ENCODE measurements at regions not wholly inside any gene's neighbourhood (a gene's known extent, or its start where the extent isn't known, plus 50 kb on each side); places are given as distances from the start of the nearest gene placed in this dataset.

DNA sequence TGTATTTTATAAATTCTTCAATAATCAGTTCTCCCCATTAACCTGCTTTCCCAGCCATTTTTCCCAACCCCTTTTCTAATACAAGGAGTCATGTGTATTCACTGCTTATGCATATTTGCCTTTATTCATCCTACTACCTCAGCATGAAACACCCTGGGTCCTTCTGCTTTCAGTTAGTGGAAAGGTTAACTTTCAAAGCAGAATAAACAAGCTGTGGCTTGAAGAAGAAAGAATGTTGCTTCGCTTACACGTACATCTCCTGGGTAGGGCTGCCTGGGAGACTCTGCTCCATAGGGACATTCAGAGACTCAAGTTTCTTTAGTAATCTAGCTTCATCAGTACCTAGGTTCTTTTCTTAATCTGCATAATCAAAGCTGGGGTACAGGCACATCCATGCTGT, 567.8 kb upstream of the SLC10A2 start:
- no peak overlapping the region for H4K5ac ChIP-seq (ENCODE audit: insufficient read length, low read depth, low read length)
- H2BK15ac ChIP-seq (ENCODE audit: low read length) = no peak overlapping the region
- no peaks in the 10 kb centered on the region for H4K20me1 ChIP-seq (replicated peaks in 1 of 2; ENCODE audit: control insufficient read depth in 1 of 2, insufficient read depth in 2 of 2, low read length in 2 of 2)
- no peak overlapping the region for H2BK5ac ChIP-seq (ENCODE audit: low read depth, low read length)
- no peak overlapping the region for H3K4me3 ChIP-seq (ENCODE audit: extremely low read depth in 1 of 4, insufficient read depth in 2 of 4, low read depth in 3 of 4, low read length in 4 of 4)
- no peak overlapping the region for H3K4me2 ChIP-seq (ENCODE audit: insufficient read depth in 1 of 2, low read depth in 2 of 2, low read length in 2 of 2)
- H3K23ac ChIP-seq (ENCODE audit: insufficient read length) = no peak overlapping the region
- no peak overlapping the region for H3K4ac ChIP-seq (replicated peaks; ENCODE audit: insufficient read length, low read depth, low read length)
- no peaks in the 10 kb centered on the region for H3K79me1 ChIP-seq (ENCODE audit: low read depth, low read length)
- H2BK120ac ChIP-seq (replicated peaks; ENCODE audit: low read depth, low read length) = no peak overlapping the region
- no peak overlapping the region for H3K14ac ChIP-seq (ENCODE audit: insufficient read length)
- no peak overlapping the region for H4K8ac ChIP-seq (ENCODE audit: extremely low read depth, insufficient read depth, low read length)
- no peak overlapping the region for H2BK12ac ChIP-seq (ENCODE audit: low read depth, low read length)
- ChIA-PET CTCF (ENCODE audit: partially characterized antibody) (no interaction called here), POLR2A (ENCODE audit: partially characterized antibody) (interaction anchor here (0.6 kb wide), 1 partner anchor 57 kb away, joined by 3 read pairs; no protein-coding TSS in a partner anchor)
- no peak overlapping the region for H3K56ac ChIP-seq (replicated peaks; ENCODE audit: insufficient read length, low read depth, low read length)
- no peaks in the 10 kb centered on the region for H3K36me3 ChIP-seq (ENCODE audit: control insufficient read depth in 2 of 4, insufficient read depth in 4 of 4, low read length in 3 of 4)
- WGBS, 2 experiments (ENCODE audit: extremely low coverage in 1 of 2, insufficient coverage in 1 of 2, insufficient read length in 1 of 2, insufficient replicate concordance in 2 of 2, low coverage in 1 of 2, low lambda C conversion rate in 2 of 2, missing lambda C conversion rate in 1 of 2) = 81% methylated on average over 2 of the region's 2 CpGs; no CpG with 5 or more reads in 1 of the 2 experiments
- H2AK5ac ChIP-seq (ENCODE audit: low read depth, low read length) = no peak overlapping the region
- peaks cover 0 to 1% (median 0%) of the 10 kb centered on the region in 4 experiments; a peak in 1 of 7 replicates for H3K27me3 ChIP-seq (replicated peaks in 1 of 4; ENCODE audit: control insufficient read depth in 3 of 4, extremely low read depth in 1 of 4, insufficient read depth in 3 of 4, low read length in 3 of 4)
- H3K27ac ChIP-seq (ENCODE audit: low read depth, low read length) = no peak overlapping the region
- no peaks in the 10 kb centered on the region for H3K4me1 ChIP-seq (replicated peaks in 1 of 4; ENCODE audit: control insufficient read depth in 3 of 4, insufficient read depth in 4 of 4, low read length in 3 of 4)
- no peak overlapping the region for H3K9ac ChIP-seq (replicated peaks in 1 of 4; ENCODE audit: extremely low read depth in 1 of 4, low read depth in 3 of 4, low read length in 3 of 4)
- H2AFZ ChIP-seq (ENCODE audit: low read length) = no peak overlapping the region
- no peak for DNase-seq (ENCODE audit: low read depth in 1 of 2, low spot score in 2 of 2)
- H4K91ac ChIP-seq (replicated peaks; ENCODE audit: insufficient read length, low read length) = no peak overlapping the region
- H3K79me2 ChIP-seq (ENCODE audit: control insufficient read depth in 1 of 2, insufficient read depth in 2 of 2, low read length in 2 of 2) = no peaks in the 10 kb centered on the region
- peaks cover 0 to 3% of the 10 kb centered on the region in 2 experiments; a peak in 1 of 4 replicates for H3K9me3 ChIP-seq (ENCODE audit: insufficient read depth in 2 of 2, low read depth in 1 of 2, low read length in 1 of 2)
- H2BK20ac ChIP-seq (ENCODE audit: low read length) = no peak overlapping the region
- no peak for FAIRE-seq
- H3K18ac ChIP-seq (ENCODE audit: extremely low read depth, low read length) = no peak overlapping the region
- no peaks in the 10 kb centered on the region; the same call in 1 of the 2 replicates for H3K23me2 ChIP-seq (ENCODE audit: low read depth, low read length)
- TF ChIP-seq POLR2AphosphoS5 (IDR thresholded peaks at IDR 0.05; ENCODE audit: low read depth, low read length) (no peak), CBX8 (IDR thresholded peaks at IDR 0.05; ENCODE audit: borderline replicate concordance, low read depth, low read length) (no peak), JUN (IDR thresholded peaks at IDR 0.05; ENCODE audit: low read depth, low read length) (no peak), TAF1 (IDR thresholded peaks at IDR 0.05; ENCODE audit: low read depth, low read length) (no peak), MAFK (IDR thresholded peaks at IDR 0.05; ENCODE audit: low read depth, low read length) (no peak), SRF (IDR thresholded peaks at IDR 0.05; ENCODE audit: low read depth, low read length) (no peak), GTF2F1 (IDR thresholded peaks at IDR 0.05; ENCODE audit: borderline replicate concordance, low read depth, low read length) (no peak)
- TF ChIP-seq, protein P1, sequence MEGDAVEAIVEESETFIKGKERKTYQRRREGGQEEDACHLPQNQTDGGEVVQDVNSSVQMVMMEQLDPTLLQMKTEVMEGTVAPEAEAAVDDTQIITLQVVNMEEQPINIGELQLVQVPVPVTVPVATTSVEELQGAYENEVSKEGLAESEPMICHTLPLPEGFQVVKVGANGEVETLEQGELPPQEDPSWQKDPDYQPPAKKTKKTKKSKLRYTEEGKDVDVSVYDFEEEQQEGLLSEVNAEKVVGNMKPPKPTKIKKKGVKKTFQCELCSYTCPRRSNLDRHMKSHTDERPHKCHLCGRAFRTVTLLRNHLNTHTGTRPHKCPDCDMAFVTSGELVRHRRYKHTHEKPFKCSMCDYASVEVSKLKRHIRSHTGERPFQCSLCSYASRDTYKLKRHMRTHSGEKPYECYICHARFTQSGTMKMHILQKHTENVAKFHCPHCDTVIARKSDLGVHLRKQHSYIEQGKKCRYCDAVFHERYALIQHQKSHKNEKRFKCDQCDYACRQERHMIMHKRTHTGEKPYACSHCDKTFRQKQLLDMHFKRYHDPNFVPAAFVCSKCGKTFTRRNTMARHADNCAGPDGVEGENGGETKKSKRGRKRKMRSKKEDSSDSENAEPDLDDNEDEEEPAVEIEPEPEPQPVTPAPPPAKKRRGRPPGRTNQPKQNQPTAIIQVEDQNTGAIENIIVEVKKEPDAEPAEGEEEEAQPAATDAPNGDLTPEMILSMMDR (IDR thresholded peaks at IDR 0.05; ENCODE audit: control extremely low read depth in 1 of 3, insufficient read depth in 1 of 3, low read depth in 1 of 3, low read length in 3 of 3) = no peak
- TF ChIP-seq, protein P2, sequence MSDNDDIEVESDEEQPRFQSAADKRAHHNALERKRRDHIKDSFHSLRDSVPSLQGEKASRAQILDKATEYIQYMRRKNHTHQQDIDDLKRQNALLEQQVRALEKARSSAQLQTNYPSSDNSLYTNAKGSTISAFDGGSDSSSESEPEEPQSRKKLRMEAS (IDR thresholded peaks at IDR 0.05) = no peak
- TF ChIP-seq, protein P3, sequence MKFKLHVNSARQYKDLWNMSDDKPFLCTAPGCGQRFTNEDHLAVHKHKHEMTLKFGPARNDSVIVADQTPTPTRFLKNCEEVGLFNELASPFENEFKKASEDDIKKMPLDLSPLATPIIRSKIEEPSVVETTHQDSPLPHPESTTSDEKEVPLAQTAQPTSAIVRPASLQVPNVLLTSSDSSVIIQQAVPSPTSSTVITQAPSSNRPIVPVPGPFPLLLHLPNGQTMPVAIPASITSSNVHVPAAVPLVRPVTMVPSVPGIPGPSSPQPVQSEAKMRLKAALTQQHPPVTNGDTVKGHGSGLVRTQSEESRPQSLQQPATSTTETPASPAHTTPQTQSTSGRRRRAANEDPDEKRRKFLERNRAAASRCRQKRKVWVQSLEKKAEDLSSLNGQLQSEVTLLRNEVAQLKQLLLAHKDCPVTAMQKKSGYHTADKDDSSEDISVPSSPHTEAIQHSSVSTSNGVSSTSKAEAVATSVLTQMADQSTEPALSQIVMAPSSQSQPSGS (IDR thresholded peaks at IDR 0.05; ENCODE audit: low read length) = no peak
